Testis (tissue), 2 donors: ENCODE measurements at regions not wholly inside any gene's neighbourhood (a gene's known extent, or its start where the extent isn't known, plus 50 kb on each side); places are given as distances from the start of the nearest gene placed in this dataset.

Experiments
- DNase-seq: peaks from one replicate; pipeline ENCODE4 v3.0.0-alpha.2; 2019
- H3K27ac ChIP-seq, 2 donors: fragments of 200-600 bp; sonication (generic); one replicate each; pipeline ENCODE4 v1.5.1; 2019
- H3K27me3 ChIP-seq: fragments of 200-600 bp; sonication (generic); one replicate; pipeline ENCODE4 v1.5.1; 2019
- H3K36me3 ChIP-seq: fragments of 200-600 bp; sonication (generic); one replicate; pipeline ENCODE4 v1.5.1; 2017; ENCODE audit warnings: low read depth; ENCODE audit errors: missing control alignments
- H3K4me1 ChIP-seq: fragments of 200-600 bp; sonication (generic); one replicate; pipeline ENCODE4 v1.5.1; 2019
- H3K4me3 ChIP-seq, 2 donors: fragments of 200-600 bp; sonication (generic); one replicate each; pipeline ENCODE4 v1.5.1; 2017 to 2019
- H3K9me3 ChIP-seq: fragments of 200-600 bp; sonication (generic); one replicate; pipeline ENCODE4 v1.5.1; 2017
- POLR2A ChIP-seq: fragments of 450-650 bp; IDR thresholded peaks from one replicate; pipeline ENCODE4 v1.6.1; 2017; ENCODE audit warnings: antibody characterized with exemption, mild to moderate bottlenecking, moderate library complexity
- WGBS, 2 donors: methylation state at CpG; one replicate each; pipeline ENCODE4 v1.1.5; 2018; 5-methylcytosine and 5-hydroxymethylcytosine counted together
- intact Hi-C: fragments of 100-400 bp; cut with DNase I; formaldehyde crosslinking; loops from one replicate; pipeline ENCODE4 v1.15.1; 2023; ENCODE audit warnings: low total_unique reads
- TF ChIP-seq, protein P1 (sequence below), 3 experiments: fragments of 450-650 bp in 2 of 3; fragments of 200-600 bp in 1 of 3; sonication (generic) in 1 of 3; IDR thresholded peaks; one replicate each; pipeline ENCODE4 v1.5.1; 2016 to 2019; ENCODE audit warnings: antibody characterized with exemption in 3 of 3, mild to moderate bottlenecking in 2 of 3, moderate library complexity in 1 of 3

DNA sequence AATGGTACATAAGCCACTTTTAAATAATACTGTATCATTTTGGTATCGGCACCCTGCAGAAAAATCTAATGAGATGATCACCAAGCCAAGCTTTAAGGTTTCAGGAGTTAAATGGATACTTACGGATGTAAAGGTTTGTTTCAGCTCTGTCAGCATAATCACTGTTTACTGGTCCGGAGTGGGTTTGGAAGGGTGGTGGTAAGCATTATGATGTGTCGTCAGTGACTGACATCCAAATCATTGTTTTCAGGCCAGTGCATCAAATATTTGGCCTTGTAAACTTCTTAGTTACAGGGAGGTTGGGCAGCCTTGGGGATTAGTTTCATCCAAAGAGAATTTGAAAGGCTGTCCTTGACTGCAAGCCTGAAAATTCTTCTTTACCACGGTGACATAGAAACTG, 50.0 kb upstream of the ATL2 start:
- H3K4me3 ChIP-seq = no peak overlapping the region
- intact Hi-C loops = no loop called here
- no peak for DNase-seq
- H3K4me1 ChIP-seq = no peaks in the 10 kb centered on the region
- TF ChIP-seq, protein P1, sequence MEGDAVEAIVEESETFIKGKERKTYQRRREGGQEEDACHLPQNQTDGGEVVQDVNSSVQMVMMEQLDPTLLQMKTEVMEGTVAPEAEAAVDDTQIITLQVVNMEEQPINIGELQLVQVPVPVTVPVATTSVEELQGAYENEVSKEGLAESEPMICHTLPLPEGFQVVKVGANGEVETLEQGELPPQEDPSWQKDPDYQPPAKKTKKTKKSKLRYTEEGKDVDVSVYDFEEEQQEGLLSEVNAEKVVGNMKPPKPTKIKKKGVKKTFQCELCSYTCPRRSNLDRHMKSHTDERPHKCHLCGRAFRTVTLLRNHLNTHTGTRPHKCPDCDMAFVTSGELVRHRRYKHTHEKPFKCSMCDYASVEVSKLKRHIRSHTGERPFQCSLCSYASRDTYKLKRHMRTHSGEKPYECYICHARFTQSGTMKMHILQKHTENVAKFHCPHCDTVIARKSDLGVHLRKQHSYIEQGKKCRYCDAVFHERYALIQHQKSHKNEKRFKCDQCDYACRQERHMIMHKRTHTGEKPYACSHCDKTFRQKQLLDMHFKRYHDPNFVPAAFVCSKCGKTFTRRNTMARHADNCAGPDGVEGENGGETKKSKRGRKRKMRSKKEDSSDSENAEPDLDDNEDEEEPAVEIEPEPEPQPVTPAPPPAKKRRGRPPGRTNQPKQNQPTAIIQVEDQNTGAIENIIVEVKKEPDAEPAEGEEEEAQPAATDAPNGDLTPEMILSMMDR (IDR thresholded peaks at IDR 0.05) = no peak
- TF ChIP-seq POLR2A = no peak
- WGBS, 2 donors = 64 to 75% methylated on average over 5 of the region's 5 CpGs
- H3K27me3 ChIP-seq = no peaks in the 10 kb centered on the region
- H3K36me3 ChIP-seq = no peaks in the 10 kb centered on the region
- no peaks in the 10 kb centered on the region for H3K9me3 ChIP-seq
- H3K27ac ChIP-seq = no peak overlapping the region
